Globus pallidus (tissue), 1 donor: ENCODE measurements at regions not wholly inside any gene's neighbourhood (a gene's known extent, or its start where the extent isn't known, plus 50 kb on each side); places are given as distances from the start of the nearest gene placed in this dataset.
"Not testable (repeated sequence)": the region's sequence is repeated elsewhere in the genome, so short reads cannot be mapped to it uniquely, and the experiment has no call there.

Experiments
- DNase-seq: peaks from one replicate; pipeline ENCODE4 v3.0.0-alpha.2; 2015; ENCODE audit warnings: low spot score

DNA sequence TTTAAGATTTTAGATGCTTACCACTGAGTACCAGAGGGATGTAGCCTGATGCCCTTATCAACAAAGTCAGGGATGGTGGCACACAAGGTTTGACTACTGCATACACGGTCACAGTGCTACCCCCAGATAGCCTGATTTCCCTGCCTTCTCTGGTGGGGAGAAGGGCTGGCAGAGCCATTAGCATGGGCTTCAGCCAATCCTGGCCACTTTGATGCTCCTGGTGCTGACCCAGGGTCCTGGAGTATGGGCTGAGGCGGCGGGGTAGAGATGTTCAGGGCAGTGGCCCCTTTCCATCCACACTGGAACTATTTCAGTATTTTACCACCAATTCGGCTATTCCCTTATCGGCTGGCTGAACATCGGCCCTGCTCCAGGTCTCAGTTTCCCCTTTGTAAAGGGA is 83.2 kb downstream of the POTEB3 start:
- DNase-seq = not testable (repeated sequence)

DNA sequence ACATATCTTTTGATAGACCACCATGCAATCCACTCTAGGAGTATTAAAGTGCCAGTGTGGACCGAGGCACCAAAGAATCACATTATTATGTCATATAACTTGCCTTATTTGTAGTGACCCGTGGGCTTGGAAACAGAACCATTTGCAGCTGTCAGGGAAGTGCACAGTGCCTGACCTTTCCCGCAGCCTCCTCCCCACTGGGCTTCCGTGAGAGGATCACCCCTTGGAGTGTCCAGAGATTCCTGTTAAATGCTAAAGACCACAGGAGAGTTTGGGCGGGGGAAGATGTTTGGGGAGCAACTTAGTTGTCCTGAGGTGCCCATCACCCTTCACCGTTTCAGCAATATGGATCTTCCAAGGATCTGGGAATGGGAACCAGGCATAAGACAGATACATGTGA is 84.4 kb downstream of the POTEB3 start:
- not testable (repeated sequence) for DNase-seq

DNA sequence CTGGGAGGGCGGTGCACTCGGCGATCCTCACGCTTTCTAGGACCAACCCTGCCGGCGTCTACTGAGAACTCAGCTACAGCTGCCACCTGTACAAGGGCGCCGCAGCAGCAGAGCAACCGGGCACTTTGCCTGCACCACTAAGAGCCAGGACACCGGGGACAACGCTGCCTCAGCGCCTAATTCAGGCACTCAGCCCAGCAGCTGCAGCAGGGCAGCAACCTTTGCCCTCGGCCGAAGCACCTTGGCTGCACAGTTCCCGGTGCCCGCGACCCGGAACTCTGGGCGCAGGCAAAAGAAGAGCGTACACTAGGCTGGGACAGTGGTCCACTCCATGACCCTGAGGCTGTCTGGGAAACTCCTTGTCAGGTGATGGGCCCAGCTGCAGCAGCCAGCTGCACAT is 85.7 kb downstream of the POTEB3 start:
- not testable (repeated sequence) for DNase-seq

DNA sequence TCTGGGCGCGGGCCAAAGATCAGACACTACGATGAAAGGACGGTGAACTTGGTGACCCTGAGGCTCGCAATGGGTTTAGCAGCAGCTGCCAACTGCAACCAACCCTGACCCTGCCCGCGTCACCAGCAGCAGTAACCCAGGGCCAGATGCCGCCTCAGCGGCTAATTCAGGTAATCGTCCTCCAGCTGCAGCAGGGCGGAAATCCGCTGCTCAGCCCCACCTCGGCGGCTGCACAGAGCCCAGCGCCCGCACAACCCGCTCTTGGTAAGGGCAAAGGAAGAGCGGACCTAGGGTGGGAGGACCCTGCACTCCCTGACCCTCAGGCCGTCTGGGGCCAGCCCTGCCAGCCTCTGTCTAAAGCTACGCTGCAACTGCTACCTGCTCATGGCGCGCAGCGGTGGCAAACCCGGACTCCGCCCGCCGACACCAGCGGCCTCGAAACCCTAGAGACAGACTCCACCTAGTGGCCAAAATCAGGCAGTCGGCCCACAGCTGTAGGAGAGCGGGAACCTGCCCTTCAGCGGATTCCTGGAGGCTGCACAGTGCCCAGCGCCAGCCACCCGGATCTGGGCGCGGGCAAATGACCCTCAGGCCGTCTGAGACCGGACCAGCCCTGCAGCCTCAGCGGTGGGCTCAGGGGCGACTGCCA is 87.5 kb downstream of the POTEB3 start:
- DNase-seq = not testable (repeated sequence)

DNA sequence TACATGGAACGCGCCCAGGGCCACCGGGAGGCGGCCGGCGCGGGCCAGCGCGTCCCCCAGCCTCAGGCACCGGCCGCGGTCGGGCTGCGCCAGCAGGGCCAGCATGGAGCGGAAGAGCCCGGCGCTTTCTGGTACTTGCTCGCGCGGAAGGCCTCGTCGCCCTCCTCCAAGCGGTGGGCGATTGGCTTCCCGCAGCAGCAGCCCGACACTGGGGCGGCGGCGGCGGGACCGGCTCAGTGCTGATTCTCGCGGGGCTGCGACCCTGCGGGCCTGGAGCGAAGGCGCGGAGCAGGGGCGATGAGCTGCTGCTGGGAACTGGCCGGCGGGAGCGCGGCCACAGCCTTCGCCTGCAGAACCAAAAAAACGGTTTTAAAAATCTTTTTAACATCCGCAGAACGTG is 95.3 kb downstream of the POTEB3 start:
- not testable (repeated sequence) for DNase-seq

DNA sequence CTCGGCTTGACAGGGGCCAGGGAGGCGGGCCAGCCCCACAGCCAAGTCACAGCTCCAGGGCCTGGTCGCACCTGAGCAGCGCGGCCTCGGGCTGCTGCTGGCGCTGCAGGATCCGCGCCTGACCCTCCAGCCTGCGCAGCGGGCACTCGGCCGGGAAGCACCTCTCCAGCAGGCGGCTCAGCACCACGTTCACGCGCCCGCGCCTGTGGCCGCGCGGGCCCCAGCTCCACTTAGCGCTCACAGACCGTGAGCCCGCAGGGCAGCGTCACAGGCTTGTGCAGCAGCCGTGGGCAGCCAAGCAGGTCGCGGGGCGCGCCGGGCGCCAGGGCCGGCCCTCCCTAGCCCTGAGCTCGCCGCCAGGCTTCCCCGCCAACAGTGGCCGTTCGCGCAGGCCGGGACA is 95.8 kb downstream of the POTEB3 start:
- DNase-seq = not testable (repeated sequence)

DNA sequence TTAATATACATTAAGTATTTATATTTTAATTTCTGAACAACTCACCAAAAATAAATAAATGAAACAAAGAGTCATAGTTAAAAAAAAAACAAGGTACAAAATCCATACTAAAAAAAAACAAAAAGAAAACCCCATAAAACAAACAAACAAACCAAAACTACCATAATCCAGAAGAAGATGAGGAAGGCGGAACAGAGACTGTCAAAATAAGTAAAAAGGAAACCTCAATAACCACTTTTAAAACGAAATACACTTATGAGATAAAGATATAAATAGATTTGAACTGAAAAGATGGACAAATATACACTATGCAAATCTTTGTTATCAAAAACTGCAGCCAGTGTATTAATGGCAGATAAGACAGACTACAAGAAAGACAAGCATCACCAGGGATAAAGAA is 103.3 kb downstream of the POTEB3 start:
- not testable (repeated sequence) for DNase-seq

DNA sequence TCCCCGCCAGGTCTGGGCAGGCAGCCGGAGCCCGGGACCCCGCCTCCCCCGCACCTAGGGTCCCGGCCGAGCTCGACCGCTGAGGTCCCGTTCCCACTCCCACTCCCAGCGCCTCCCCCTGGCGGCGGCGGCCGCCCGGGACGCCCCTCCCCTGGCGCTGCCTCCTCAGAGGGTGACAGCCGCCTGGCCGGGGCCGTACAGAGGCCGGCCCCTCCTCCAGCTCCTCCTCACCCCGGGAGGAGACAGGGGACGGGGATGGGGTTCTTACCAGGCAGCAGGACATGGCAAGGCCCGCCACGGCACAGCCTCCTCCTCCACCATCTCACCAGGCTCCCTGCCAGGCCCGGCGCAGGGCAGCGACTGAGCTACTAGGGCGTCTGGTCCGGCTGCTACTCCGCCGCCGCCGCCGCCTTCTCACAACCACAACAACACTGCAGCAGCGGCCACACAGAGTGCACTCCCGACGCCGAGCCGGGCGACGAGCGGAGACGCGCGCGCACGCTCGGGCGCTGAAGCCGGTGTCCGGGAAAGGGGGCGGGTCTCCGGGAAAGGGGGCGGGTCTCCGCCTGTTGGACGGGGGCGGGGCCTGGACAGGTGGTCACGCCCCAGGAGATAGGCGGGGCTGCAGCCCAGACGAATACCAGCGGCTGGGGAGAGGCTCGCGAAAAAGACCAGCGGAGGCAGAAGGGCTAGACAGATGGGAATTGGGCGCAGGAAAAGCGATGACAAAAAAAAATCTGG is 115.4 kb downstream of the POTEB3 start:
- DNase-seq = not testable (repeated sequence)

DNA sequence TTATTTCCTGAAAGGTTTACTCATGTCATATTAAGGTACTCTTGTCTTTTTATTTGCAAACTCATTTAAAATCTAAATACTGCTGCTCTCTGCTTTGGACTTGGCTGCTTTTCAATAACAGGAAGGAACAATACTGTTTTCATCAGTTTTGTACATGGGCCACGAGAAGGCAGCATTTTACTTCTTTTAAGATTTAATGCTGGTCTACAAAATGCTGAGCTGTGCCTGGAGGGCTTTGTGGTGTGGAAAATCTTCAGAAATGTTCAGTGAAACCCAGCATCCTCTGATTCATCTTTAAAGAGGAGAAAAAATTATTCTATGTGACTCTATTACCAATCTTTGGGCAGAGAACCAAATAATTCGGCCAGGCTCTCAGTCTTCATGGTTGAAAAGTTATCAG is 155.9 kb downstream of the POTEB3 start:
- not testable (repeated sequence) for DNase-seq

DNA sequence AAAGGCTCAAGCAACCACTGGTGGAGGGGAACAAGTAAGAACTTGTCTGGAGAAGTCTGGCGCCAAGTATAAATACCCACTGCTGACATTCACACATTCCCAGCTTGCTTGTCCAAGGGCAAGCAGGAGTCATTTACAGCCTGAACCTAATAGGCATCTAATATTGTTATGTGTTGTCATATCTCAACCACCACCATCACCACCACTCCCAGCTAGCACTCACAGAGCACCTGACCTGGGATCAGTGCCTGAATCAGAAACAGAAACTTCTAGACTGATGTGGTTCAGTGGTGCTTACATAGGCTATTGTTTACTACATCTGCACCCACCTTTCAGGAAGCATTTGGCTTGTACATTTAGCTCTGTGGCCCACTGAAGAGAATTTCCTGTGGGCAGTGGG is 157.1 kb downstream of the POTEB3 start:
- DNase-seq = not testable (repeated sequence)

DNA sequence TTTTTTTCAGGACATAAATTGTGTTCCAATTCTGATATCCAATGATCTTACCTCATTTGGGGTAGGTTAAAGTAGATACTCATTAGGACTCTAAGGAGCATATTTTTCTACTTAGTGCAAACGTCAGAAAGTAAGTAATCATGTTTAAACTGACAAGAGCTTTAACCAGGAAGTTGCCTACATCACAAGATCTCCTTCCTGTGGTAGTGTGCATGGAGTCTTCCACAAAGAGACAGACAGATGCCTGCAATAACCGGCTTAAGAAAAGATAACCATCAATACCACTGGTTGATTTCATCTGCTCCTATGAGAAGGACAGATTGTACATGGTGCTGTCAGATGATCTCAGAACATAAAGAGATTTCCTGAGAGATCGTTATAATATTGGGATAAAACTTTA is 160.0 kb downstream of the POTEB3 start:
- DNase-seq = not testable (repeated sequence)

DNA sequence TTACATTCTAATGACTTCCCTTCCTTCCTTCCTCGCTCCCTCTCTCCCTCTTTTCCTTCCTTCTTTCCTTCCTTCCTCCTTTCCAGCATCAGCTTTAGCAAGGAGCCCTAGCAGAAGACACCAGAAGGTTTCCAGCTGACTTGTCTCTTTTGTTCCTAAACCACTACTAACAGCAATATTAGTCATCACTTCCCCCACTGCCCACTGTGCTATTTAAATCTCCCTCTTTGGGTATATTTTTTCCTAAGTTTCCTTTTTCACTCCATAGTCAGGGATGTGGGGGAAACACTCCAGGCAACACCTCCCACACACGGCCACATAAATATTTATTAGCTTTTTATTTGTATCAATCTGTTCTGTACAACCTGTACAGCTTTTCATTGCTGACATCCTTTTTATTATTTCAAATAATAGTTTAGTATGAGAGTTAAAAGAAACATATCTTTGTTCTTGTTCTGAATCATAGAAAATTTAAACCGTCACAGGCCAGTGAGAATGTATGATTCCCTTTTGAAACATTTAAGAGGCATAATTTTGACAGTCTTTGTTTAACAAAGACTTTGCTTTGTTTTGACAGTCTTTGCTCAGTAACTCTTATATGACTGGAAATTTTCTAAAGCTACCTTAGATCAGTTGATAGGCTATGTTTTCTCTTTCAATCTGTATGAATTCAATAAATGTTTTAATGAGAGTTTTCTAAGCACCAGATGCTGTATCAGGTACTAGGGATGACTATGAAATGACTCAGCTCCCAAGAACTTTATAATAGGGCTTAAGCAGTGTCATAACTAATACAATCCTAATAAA is 167.9 kb downstream of the POTEB3 start:
- not testable (repeated sequence) for DNase-seq

DNA sequence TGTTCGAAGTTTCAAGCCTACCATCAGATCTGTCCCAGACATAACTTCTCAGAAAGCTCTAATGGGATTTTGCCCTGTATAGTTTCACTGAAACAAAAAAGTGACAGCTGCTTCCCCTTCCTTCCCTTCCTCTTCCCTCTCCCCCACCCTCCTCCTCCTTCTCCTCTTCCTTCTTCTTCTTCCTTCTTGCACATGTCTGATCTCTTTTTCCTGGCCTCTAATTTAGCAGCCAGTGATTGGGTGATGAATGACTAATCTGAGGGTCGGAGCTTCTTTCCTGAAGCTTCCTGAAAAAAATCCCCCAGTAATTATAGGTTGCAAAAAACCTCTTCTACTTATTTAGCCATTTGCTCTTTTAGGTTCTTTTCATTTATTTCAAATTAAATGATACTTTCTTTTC is 168.7 kb downstream of the POTEB3 start:
- DNase-seq = peak; percentile 2

DNA sequence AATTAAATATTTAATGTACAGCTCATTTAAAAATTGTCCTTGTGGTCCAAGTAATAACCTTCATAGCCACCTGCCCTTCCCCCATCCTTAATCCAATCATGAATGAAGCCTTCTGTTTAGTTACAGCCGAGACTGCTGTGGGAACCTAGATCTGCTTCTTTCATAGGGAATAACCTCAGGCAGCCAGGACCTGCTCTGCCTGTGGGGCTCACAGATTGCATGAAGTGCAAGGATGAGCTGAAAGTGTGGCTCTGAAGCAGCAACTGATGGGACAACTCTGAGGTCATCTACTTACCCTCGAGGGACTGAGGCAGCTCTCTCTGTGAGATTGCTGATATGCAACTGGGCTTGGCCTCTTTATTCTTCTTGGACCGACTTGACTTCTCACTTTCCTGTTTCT is 169.8 kb downstream of the POTEB3 start:
- peak; percentile 1 for DNase-seq

DNA sequence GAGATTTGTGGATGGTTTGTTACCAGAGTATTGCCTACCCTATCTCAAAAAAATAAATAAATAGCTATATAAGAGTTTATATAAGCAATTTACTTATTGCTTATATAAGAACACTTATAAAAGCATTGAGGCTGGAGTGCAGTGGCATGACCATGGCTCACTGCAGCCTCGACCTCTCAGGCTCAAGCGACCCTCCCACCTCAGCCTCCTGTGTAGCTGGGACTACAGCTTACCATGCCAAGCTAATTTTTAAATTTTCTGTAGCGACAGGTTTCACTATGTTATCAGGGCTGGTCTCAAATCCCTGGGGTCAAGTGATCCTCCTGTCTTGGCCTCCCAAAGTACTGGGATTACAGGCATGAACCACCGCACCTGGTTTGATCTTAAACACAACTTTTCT is 170.6 kb downstream of the POTEB3 start:
- not testable (repeated sequence) for DNase-seq

DNA sequence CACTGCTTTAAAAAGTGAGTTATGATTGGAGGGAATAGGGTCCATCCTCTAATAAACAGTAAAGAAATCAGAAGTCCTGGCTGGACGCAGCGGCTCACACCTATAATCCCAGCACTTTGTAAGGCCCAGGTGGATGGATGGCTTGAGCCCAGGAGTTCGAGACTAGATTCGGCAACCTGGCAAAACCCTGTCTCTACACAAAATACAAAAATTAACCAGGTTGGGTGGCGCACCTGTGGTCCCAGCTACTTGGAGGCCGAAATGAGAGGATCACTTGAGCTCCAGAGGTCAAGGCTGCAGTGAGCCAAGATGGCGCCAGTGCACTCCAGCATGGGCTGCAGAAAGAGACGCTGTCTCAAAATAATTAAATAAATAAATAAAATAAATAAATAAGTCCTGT is 171.2 kb downstream of the POTEB3 start:
- DNase-seq = no peak

DNA sequence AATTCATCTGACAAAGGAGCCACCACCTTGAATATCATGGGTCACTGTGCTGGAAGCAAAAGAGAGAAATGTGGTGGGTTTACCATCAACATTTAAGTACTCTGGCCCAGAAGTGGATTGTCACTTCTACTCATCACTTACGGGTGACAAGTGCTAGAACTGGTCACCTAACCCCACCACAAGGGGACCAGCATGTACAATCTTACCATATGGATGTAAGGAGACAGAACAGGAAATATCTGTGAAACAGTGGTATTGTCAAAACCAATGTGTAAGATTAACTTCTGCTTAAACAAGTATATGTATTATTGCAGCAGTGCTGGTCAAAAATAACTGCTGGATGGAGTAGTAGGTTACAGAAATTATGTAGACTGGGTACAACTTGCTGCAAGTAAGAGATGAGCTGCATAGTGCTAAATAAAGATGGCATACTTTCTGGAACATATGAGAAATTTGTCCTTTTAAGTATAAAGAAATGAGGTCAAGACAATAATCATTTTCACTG is 171.8 kb downstream of the POTEB3 start:
- DNase-seq = peak; percentile 0

DNA sequence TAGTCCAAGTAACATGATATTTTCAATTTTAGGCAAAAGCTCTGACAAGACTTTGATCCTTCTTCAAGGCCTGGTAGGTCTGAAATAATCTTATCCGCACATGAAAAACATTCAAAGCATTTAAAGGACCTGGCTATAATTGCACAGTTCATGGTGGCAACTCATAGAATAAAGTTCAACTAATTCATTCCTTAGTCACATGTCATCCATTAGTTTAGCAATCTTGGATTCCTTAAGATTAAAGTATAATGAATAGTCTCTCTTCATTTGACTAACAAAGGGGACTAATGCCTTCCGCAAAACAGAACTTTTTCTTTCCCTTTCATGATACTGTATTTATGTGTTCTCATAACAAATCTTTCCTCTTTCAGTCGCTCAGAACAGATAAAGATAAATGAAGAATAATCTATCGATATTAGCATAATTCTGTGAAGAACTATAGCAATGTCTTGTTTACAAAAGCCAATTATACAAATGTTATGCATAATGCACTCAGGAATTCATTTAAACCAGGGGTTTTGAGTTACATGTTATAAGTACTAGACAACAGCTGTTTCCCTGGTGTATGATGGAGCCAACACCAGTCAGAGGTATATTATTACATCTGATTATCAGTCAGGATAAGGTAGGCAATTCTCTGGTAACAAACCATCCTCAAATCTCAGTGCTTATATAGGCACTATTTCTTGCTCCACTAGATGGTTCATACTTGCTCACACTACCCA is 172.5 kb downstream of the POTEB3 start:
- DNase-seq = no peak

DNA sequence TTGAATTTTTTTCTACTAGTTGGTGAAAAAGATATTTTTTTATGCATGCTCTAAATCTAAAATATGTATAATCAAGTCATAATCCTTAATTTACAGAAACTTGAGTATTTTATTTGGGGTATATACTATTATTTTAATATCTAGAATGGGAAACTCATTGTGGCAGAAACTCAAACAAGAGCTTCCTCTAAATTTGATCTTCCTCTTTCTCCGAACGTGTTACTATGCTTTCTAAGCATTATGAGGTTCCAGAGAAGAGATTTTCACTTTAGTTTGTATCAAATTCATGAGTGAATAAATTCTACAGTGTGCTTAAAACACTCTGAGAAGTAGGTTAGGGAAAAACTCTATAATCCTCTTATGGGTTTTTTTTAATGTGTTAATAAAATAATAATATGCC is 173.1 kb downstream of the POTEB3 start:
- DNase-seq = peak; percentile 0

DNA sequence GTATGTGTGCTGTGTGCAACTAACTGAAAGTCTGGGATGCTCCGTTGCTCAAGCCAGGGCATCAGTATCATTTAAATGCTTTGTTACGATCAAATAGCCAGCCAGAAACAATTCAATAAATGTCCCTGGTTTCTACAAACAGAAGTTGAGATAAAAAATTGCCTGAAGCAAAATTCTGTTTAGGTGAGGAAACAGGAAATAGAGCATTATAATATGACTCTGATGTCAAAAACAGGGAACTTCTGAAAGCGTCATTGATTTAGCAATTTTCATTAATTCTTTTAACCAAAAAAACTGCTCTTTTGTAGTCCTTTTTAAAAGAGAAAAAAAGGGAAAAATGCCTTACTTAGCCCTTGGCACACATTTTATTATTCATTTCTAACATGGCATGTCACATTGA is 174.7 kb downstream of the POTEB3 start:
- peak; percentile 0 for DNase-seq

DNA sequence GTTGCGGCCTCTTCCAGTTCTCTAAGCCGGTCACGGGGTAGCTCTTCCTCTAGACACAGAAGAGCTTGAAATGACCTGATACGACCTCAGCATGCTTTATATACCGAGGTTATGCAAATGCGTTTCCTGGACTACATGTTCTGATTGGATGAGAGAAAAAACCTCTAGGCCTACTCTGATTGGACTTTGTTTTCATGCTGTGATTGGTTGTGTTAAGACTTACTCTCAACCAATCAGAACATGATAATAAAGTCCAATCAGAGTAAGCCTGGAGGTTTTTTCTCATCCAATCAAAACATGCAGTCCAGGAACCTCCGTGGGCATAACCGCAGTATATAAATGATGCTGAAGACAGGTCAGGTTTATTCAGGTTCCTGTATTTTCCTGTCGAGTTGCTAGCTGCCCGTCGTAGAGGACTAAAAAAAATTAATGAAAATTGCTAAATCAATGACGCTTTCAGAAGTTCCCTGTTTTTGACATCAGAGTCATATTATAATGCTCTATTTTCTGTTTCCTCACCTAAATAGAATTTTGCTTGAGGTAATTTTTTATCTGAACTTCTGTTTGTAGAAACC is 177.4 kb downstream of the POTEB3 start:
- no peak for DNase-seq
